ENCODE measurements at regions not wholly inside any gene's neighbourhood (a gene's known extent, or its start where the extent isn't known, plus 50 kb on each side); places are given as distances from the start of the nearest gene placed in this dataset.
A peak's percentile ranks its signal among the peaks of the same experiment; 100 is the strongest.
"Not testable (repeated sequence)": the region's sequence is repeated elsewhere in the genome, so short reads cannot be mapped to it uniquely, and the experiment has no call there.

- peak in 1 of 3 donors; percentile 69 for DNase-seq
Measured at GRCh38 chr6:28658475-28659249, 133.0 kb downstream of the GPX5 start.

- no peak for DNase-seq
Measured at GRCh38 chr6:28659250-28659566, 133.5 kb downstream of the GPX5 start.

DNA sequence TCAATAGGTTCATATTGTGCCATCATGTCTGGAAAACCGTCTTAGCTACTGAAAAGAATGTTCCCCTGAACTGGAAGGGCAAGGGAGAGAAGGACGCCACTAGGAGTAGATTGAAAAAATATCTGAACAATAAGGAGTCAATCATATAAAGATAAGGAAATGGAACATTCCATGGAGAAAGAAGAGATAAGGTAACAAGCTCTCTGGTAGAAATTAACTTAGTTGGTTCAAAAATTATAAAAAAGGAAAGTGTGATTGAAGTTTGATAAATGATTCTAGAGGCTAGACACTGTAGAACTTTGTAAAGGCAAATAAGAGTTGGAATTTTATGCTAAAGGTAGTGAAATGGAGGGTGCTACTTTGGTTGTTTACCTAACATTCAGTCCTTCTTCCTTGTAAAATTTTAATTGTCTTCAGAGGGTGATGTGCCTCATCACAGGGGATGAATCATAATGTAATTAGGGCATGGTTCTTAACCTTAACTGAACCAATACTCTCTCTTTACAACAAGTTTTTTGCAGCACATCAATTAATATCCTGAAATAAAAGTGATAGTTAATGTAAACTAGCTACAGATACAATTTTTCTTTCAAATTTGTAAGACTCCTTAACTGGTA is 135.5 kb downstream of the GPX5 start:
- no peak for DNase-seq

- DNase-seq = no peak
Measured at GRCh38 chr6:28664870-28665396, 139.3 kb downstream of the GPX5 start.

- no peak for DNase-seq
Measured at GRCh38 chr6:28673417-28673786, 147.7 kb downstream of the GPX5 start.

- peak in 2 of 3 donors; percentile 44 to 68 for DNase-seq
Measured at GRCh38 chr6:28673787-28674671, 148.3 kb downstream of the GPX5 start.

DNA sequence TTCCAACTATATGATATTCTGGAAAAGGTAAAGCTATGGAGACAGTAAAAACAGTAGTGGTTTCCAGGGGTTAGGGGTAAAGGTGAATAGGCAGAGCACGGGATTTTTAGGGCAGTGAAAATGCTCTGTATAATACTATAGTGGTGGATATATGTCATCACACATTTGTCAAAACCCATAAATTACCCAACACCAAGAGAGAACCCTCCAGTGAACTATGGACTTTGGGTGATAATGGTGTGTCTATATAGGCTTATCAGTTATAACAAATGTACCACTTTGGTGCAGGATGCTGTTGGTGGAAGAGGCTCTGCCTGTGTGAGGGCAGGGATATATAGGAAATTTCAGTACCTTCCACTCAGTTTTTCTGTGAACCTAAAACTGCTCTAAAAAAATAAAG is 149.9 kb downstream of the GPX5 start:
- DNase-seq = no peak

DNA sequence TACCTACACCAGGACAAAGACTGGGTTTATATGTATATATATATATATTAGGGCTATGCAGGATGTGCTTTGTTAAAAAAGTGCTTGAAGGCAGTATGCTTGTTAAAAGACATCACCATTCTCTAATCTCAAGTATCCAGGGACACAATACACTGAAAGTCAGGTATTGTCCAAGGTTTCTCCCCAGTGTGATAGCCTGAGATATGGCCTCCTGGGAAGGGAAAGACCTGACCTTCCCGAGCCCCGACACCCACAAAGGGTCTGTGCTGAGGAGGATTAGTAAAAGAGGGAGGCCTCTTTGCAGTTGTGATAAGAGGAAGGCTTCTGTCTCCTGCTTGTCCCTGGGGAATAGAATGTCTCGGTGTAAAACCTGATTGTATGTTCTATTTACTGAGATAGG is 156.9 kb downstream of the GPX5 start:
- DNase-seq = no peak

- not testable (repeated sequence) for DNase-seq
Measured at GRCh38 chr6:28682956-28683685, 157.4 kb downstream of the GPX5 start.

GRCh38 chr6:28683945-28684538 is 158.4 kb downstream of the GPX5 start:
- peak; percentile 17 to 48 (median 17) for DNase-seq

DNA sequence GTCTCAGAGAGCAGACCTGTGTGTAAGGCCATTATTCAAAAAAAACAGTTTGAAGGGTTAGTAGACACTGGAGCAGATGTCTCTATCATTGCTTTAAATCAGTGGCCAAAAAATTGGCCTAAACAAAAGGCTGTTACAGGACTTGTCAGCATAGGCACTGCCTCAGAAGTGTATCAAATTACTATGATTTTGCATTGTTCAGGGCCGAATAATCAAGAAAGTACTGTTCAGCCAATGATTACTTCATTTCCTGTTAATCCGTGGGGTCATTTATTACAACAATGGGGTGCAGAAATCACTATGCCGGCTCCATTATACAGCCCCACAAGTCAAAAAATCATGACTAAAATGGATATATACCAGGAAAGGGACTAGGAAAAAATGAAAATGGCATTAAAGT is 160.3 kb downstream of the GPX5 start:
- DNase-seq = not testable (repeated sequence)

DNA sequence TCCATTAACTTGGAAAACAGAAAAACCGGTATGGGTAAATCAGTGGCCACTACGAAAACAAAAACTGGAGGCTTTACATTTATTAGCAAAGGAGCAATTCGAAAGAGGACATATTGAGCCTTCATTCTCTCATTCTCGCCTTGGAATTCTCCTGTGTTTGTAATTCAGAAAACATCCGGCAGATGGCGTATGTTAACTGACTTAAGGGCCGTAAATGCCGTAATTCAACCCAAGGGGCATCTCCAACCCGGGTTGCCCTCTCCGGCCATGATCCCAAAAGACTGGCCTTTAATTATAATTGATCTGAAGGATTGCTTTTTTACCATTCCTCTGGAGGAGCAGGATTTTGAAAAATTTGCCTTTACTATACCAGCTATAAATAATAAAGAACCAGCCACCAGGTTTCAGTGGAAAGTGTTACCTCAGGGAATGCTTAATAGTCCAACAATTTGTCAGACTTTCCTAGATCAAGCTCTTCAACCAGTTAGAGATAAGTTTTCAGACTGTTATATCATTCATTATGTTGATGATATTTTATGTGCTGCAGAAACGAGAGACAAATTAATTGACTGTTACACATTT is 160.9 kb downstream of the GPX5 start:
- peak; percentile 62 to 73 (median 69) for DNase-seq

- DNase-seq = not testable (repeated sequence)
Measured at GRCh38 chr6:28687309-28687981, 161.8 kb downstream of the GPX5 start.

DNA sequence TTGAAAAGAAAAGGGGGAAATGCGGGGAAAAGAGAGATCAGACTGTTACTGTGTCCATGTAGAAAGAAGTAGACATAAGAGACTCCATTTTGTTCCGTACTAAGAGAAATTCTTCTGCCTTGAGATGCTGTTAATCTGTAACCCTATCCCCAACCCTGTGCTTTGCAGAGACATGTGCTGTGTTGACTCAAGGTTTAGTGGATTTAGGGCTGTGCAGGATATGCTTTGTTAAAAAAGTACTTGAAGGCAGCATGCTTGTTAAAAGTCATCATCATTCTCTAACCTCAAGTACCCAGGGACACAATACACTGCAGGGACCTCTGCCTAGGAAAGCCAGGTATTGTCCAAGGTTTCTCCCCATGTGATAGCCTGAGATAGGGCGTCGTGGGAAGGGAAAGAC is 166.3 kb downstream of the GPX5 start:
- not testable (repeated sequence) for DNase-seq

DNA sequence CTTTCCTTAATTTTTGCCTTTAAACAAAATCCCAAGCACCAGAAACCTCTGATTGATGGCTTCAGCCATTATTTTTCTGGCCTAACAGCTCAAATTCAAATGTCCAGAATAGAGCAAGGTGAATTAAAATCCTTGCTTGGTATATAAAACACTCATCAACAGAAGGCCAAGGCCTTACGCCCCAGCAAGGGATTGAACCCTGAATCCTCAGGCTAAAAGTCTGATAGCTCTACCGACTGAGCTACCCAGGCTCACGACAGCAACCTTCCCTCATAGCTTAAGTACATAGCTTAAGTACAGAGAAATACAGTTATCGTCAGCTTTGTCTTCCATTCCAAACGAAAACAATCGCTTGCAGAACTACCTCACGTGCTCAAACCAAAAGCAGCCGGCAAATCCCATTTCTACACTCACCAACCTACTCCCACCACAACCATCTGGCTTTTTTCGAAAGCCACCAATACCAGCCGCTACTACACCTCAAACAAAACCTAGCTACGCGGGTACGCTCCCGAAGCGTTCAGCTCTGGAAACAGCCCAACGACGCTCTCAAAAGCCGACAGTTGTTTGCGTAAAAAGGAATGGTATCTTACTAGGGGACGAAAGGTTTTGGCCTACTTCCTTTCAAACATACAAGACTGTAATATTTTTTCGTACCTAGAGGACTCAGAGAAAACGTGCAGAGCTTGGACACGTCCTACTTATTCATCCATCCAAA is 167.5 kb downstream of the GPX5 start:
- DNase-seq = no peak

GRCh38 chr6:28693751-28694443 is 168.2 kb downstream of the GPX5 start:
- peak in 1 of 3 donors; percentile 30 for DNase-seq

DNA sequence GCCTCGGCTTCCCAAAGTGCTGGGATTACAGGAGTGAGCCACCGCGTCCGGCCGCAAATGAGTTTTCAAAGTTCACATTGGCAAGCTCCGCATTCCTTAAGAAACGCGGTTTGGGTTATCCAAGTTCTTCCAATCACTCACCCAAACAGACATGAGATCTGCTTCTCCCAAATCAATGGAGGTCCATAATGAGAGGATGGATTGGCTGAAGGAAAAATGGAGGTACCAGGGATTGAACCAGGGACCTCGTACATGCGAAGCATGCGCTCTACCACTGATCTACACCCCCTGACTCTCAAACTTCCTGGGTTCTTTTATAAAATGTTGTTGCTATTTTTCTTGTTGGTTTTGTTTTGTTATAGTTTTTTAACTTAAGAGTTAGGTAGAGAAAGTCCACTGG is 170.0 kb downstream of the GPX5 start:
- DNase-seq = no peak

DNA sequence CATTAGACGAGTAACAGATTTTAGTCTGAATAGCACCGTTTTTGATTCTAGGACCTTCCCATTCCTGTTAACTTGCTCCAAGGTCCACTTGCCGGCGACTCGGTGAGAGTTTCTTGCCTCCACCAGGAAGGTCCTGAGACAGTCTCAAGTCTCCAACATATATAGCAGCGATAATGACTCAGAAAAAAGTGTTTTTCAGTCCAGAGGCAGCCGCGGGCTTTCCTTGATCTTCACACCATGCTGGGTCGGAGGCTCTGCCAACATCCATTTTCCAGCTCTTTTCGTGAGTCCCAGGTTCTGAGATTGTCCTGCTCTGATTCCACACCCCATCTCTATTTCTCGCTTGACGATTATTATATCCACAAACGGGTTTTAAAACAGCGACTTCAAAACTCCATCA is 170.5 kb downstream of the GPX5 start:
- DNase-seq = no peak

GRCh38 chr6:28696682-28697081 is 171.0 kb downstream of the GPX5 start:
- DNase-seq = no peak
